ENCODE measurements at regions not wholly inside any gene's neighbourhood (a gene's known extent, or its start where the extent isn't known, plus 50 kb on each side); places are given as distances from the start of the nearest gene placed in this dataset.

- DNase-seq (ENCODE audit: low read depth), result no peak
These were observed 328.6 kb upstream of the SLC24A2 start for GRCh38 chr9:20117482-20117881.

- DNase-seq (ENCODE audit: low read depth), result no peak
These were observed 326.1 kb upstream of the SLC24A2 start for GRCh38 chr9:20114974-20115373.

- DNase-seq (ENCODE audit: low read depth), result no peak
These were observed 323.5 kb upstream of the SLC24A2 start for GRCh38 chr9:20112205-20112783.

- no peak for DNase-seq (ENCODE audit: low read depth)
These were observed 322.5 kb upstream of the SLC24A2 start for GRCh38 chr9:20111173-20111843.

GRCh38 chr9:20095430-20096092 lies 306.7 kb upstream of the SLC24A2 start:
- DNase-seq (ENCODE audit: low read depth), result no peak

- DNase-seq (ENCODE audit: low read depth), result no peak
These were observed 303.7 kb upstream of the SLC24A2 start for GRCh38 chr9:20092561-20092960.

GRCh38 chr9:20087481-20087880 lies 298.6 kb upstream of the SLC24A2 start:
- no peak for DNase-seq (ENCODE audit: low read depth)

GRCh38 chr9:20085842-20086241 lies 297.0 kb upstream of the SLC24A2 start:
- no peak for DNase-seq (ENCODE audit: low read depth)

GRCh38 chr9:20084125-20084524 lies 295.3 kb upstream of the SLC24A2 start:
- no peak for DNase-seq (ENCODE audit: low read depth)

GRCh38 chr9:20083390-20083789 lies 294.6 kb upstream of the SLC24A2 start:
- DNase-seq (ENCODE audit: low read depth), result no peak

GRCh38 chr9:20082831-20083230 lies 294.0 kb upstream of the SLC24A2 start:
- no peak for DNase-seq (ENCODE audit: low read depth)

- no peak for DNase-seq (ENCODE audit: low read depth)
These were observed 293.6 kb upstream of the SLC24A2 start for GRCh38 chr9:20082406-20082805.

GRCh38 chr9:20078246-20078645 lies 289.4 kb upstream of the SLC24A2 start:
- no peak for DNase-seq (ENCODE audit: low read depth)

GRCh38 chr9:20074291-20074690 lies 285.5 kb upstream of the SLC24A2 start:
- no peak for DNase-seq (ENCODE audit: low read depth)

- DNase-seq (ENCODE audit: low read depth), result no peak
These were observed 281.5 kb upstream of the SLC24A2 start for GRCh38 chr9:20070336-20070735.

- no peak for DNase-seq (ENCODE audit: low read depth)
These were observed 277.2 kb upstream of the SLC24A2 start for GRCh38 chr9:20065796-20066700.

- DNase-seq (ENCODE audit: low read depth), result no peak
These were observed 276.2 kb upstream of the SLC24A2 start for GRCh38 chr9:20065046-20065445.

GRCh38 chr9:20054734-20055133 lies 265.9 kb upstream of the SLC24A2 start:
- no peak for DNase-seq (ENCODE audit: low read depth)

- DNase-seq (ENCODE audit: low read depth), result no peak
These were observed 260.1 kb upstream of the SLC24A2 start for GRCh38 chr9:20048985-20049384.

- no peak for DNase-seq (ENCODE audit: low read depth)
These were observed 259.6 kb upstream of the SLC24A2 start for GRCh38 chr9:20048437-20048836.

GRCh38 chr9:20044686-20045085 lies 255.8 kb upstream of the SLC24A2 start:
- no peak for DNase-seq (ENCODE audit: low read depth)

GRCh38 chr9:20043461-20043860 lies 254.6 kb upstream of the SLC24A2 start:
- no peak for DNase-seq (ENCODE audit: low read depth)

GRCh38 chr9:20043035-20043434 lies 254.2 kb upstream of the SLC24A2 start:
- DNase-seq (ENCODE audit: low read depth), result no peak
